Panc1 (cell line): ENCODE measurements at regions not wholly inside any gene's neighbourhood (a gene's known extent, or its start where the extent isn't known, plus 50 kb on each side); places are given as distances from the start of the nearest gene placed in this dataset.
A peak's percentile ranks its signal among the peaks of the same experiment; 100 is the strongest.

Experiments
- ATAC-seq: fragments of 200-7000 bp; cut with Tn5 transposase; 2 replicates; pipeline ENCODE4 v1.9.1; 2020; ENCODE audit warnings: mild to moderate bottlenecking, moderate library complexity
- BruUV-seq: library from RNA; stranded (reverse); fragments of 400-500 nt; replicated peaks from 2 replicates; lab custom pipeline; 2021; lab: Mats Ljungman, UMichigan
- CTCF ChIA-PET: fragments of 300-600 bp; sonication (Branson Sonifier 250); formaldehyde crosslinking; loops from one replicate; lab custom pipeline; 2022; ENCODE audit warnings: antibody characterized with exemption; lab: Charles Lee
- POLR2A ChIA-PET: fragments of 300-600 bp; sonication (Branson Sonifier 250); formaldehyde crosslinking; loops from one replicate; lab custom pipeline; 2022; ENCODE audit warnings: antibody characterized with exemption; lab: Charles Lee
- DNase-seq: peaks from one replicate; pipeline ENCODE4 v3.0.0-alpha.2; 2010; ENCODE audit warnings: low read depth, low spot score
- H3K27ac ChIP-seq: 2 replicates; pipeline ENCODE4 v1.5.1; 2011; ENCODE audit warnings: mild to moderate bottlenecking, low read length, inconsistent platforms
- H3K27me3 ChIP-seq: fragments of 200-500 bp; sonication (Bioruptor generic); 2 replicates; pipeline ENCODE4 v1.6.0; 2014; ENCODE audit warnings: low read length, inconsistent platforms; ENCODE audit not compliant: control insufficient read depth, insufficient read depth
- H3K36me3 ChIP-seq: fragments of 200-500 bp; sonication (Bioruptor generic); 2 replicates; pipeline ENCODE4 v1.5.1; 2014; ENCODE audit warnings: inconsistent platforms, mild to moderate bottlenecking, low read length, moderate library complexity; ENCODE audit not compliant: control insufficient read depth, insufficient read depth
- H3K4me1 ChIP-seq: 2 replicates; pipeline ENCODE4 v1.5.1; 2011; ENCODE audit warnings: inconsistent platforms, mild to moderate bottlenecking, low read length, moderate library complexity; ENCODE audit not compliant: control insufficient read depth, insufficient read depth
- H3K4me3 ChIP-seq, 2 experiments: 2 replicates each; pipeline ENCODE4 v1.5.1; 2011 to 2012; ENCODE audit warnings: low read depth in 2 of 2, low read length in 2 of 2, mild to moderate bottlenecking in 2 of 2, inconsistent platforms in 1 of 2, moderate library complexity in 1 of 2
- H3K9me3 ChIP-seq: fragments of 200-500 bp; sonication (Bioruptor generic); 2 replicates; pipeline ENCODE4 v1.5.1; 2014; ENCODE audit warnings: low read depth, mild to moderate bottlenecking, inconsistent platforms, low read length, moderate library complexity; ENCODE audit not compliant: control insufficient read depth, insufficient read depth
- CTCF ChIP-seq: fragments of 450-650 bp; IDR thresholded peaks from 2 replicates; pipeline ENCODE4 v1.5.1; 2017; ENCODE audit warnings: mild to moderate bottlenecking
- POLR2AphosphoS5 ChIP-seq: IDR thresholded peaks from 2 replicates; pipeline ENCODE4 v1.6.1; 2012; ENCODE audit warnings: mild to moderate bottlenecking, low read depth, low read length, moderate library complexity
- REST ChIP-seq, 2 experiments: IDR thresholded peaks; 2 replicates each; pipeline ENCODE4 v1.6.1; 2011 to 2012; ENCODE audit warnings: low read depth in 2 of 2, control low read depth in 1 of 2, low read length in 1 of 2, mild to moderate bottlenecking in 1 of 2, moderate library complexity in 1 of 2; ENCODE audit not compliant: insufficient read depth in 1 of 2
- SIN3A ChIP-seq: IDR thresholded peaks from 2 replicates; pipeline ENCODE4 v1.6.1; 2012; ENCODE audit warnings: low read depth, mild to moderate bottlenecking, low read length, moderate library complexity, borderline replicate concordance; ENCODE audit not compliant: insufficient read depth
- TCF7L2 ChIP-seq: IDR thresholded peaks from 2 replicates; pipeline ENCODE4 v1.6.1; 2011; ENCODE audit warnings: mild to moderate bottlenecking, low read depth, low read length, inconsistent platforms
- in situ Hi-C: cut with HindIII; loops from 2 replicates; pipeline ENCODE4 v1.10.0; 2016; ENCODE audit warnings: low sequenced_read_pairs, low pct_unique_long_range_greater_than_20kb
- intact Hi-C: fragments of 100-400 bp; cut with micrococcal nuclease; formaldehyde crosslinking; loops from one replicate; pipeline ENCODE4 v1.10.0; 2022; ENCODE audit not compliant: unreplicated experiment

GRCh38 chr4:3389233-3390215 lies 52.2 kb upstream of the HGFAC start:
- H3K27ac ChIP-seq = peak overlapping the region; percentile 86
- BruUV-seq = no TSS peak
- ATAC-seq (no peak), DNase-seq (no peak)
- TF ChIP-seq CTCF = no peak
- TF ChIP-seq SIN3A = no peak
- no peak for TF ChIP-seq REST (IDR thresholded peaks at IDR 0.05; ENCODE audit: insufficient read depth in 1 of 2, low read depth in 2 of 2, low read length in 1 of 2)
- no peak for TF ChIP-seq TCF7L2
- TF ChIP-seq POLR2AphosphoS5 = no peak
- in situ Hi-C loops (no loop called here), intact Hi-C loops (no loop called here)
- no peaks in the 10 kb centered on the region for H3K9me3 ChIP-seq
- POLR2A ChIA-PET = no interaction called here
- H3K27me3 ChIP-seq = no peaks in the 10 kb centered on the region
- H3K36me3 ChIP-seq = no peaks in the 10 kb centered on the region
- H3K4me1 ChIP-seq = peaks cover 20% of the 10 kb centered on the region
- CTCF ChIA-PET = no interaction called here
- H3K4me3 ChIP-seq = peak overlapping the region in 1 of 2 experiments; percentile 12; a peak in 2 of 4 replicates

- POLR2A ChIA-PET = no interaction called here
- Histone ChIP-seq H3K4me1 (peaks cover 20% of the 10 kb centered on the region), H3K4me3 (no peak overlapping the region), H3K27ac (no peak overlapping the region), H3K9me3 (no peaks in the 10 kb centered on the region), H3K36me3 (no peaks in the 10 kb centered on the region), H3K27me3 (no peaks in the 10 kb centered on the region)
- intact Hi-C loops = no loop called here
- in situ Hi-C loops = no loop called here
- no peak for TF ChIP-seq TCF7L2
- no peak for TF ChIP-seq SIN3A
- TF ChIP-seq CTCF = no peak
- no peak for TF ChIP-seq REST (IDR thresholded peaks at IDR 0.05; ENCODE audit: insufficient read depth in 1 of 2, low read depth in 2 of 2, low read length in 1 of 2)
- no peak for TF ChIP-seq POLR2AphosphoS5
- CTCF ChIA-PET = no interaction called here
- no TSS peak for BruUV-seq
- ATAC-seq = no peak
- DNase-seq = no peak
Observed at GRCh38 chr4:3390288-3390811, 51.4 kb upstream of the HGFAC start.
